T-helper 1 cell treated with Interleukin-12 subunit alpha and Interleukin-12 subunit beta and Interleukin-4 antibody, amounts not matched to agents 30 ng/mL and 1 ng/mL, for 36 hours (primary cell): ENCODE measurements at regions not wholly inside any gene's neighbourhood (a gene's known extent, or its start where the extent isn't known, plus 50 kb on each side); places are given as distances from the start of the nearest gene placed in this dataset.
"Not testable (repeated sequence)": the region's sequence is repeated elsewhere in the genome, so short reads cannot be mapped to it uniquely, and the experiment has no call there.

Experiments
- intact Hi-C: fragments of 100-400 bp; cut with micrococcal nuclease; formaldehyde crosslinking; loops from one replicate; pipeline ENCODE4 v1.15.1; 2024

DNA sequence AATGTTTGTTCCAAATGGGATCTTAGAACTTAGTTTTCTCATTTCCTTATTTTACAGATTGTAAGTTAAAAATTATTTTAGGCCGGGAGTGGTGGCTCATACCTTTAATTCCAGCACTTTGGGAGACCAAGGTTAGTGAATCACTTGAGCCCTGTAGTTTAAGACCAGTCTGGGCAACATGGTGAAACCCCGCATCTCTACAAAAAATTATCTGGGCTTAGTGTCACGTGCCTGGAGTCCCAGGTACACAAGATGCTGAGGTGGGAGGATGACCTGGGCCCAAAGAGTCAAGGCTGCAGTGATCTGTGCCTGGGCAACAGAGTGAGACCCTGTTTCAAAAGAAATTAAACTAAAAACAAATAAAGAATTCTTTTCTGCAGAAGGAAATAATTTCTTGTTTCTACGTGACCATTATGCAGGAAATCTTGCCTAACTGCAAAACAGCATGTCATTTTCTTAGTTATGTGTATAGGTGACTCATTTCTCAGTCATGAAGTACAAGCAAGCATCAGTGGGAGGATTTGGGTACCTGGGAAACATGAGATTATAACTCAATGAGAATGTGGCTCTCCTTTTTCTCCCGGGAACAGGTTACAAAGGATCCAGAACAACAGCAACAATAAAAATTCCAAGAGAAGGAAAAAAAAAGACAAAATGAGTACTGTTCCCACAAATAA is 375.1 kb upstream of the ST8SIA4 start:
- intact Hi-C loops: no loop called here

DNA sequence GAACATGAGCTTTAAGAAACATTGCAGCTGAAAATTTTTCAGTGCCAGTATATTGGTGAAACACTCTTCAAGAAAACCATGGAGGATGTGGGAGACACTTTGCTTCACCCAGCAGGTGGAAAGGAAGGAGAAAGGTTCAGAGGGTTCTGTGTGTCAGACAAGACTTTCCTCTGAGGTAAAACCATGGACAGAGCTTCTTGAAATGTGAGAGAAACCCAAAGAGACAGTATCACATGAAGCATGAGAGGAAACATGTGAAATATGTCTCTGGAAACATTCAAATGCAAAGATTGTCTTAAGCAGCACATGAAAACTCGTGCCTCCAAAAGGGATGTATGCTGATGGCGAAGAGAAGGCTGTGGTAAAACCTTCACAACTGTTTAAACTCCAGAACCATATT is 368.9 kb upstream of the ST8SIA4 start:
- intact Hi-C loops: no loop called here

GRCh38 chr5:101271416-101271815 is 368.3 kb upstream of the ST8SIA4 start:
- intact Hi-C loops: no loop called here

- intact Hi-C loops: no loop called here
Measured at GRCh38 chr5:101260857-101261256, 357.8 kb upstream of the ST8SIA4 start.

DNA sequence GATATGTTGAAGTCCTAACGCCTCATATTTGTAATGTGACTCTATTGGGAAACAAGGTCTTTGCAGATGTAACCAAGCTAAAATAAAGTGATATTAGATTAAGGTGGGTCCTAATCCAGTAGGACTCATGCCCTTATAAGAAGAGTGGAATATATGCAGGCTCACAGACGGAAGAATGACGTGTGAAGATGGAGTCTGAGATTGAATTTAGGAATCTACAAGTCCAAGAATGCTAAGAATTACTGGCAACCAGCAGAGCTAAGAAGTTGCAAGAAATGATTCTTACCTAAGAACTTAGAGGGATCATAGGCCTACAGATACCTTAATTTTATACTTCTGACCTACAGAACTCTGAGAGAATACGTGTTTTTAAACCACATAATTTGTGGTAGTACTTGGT is 350.0 kb upstream of the ST8SIA4 start:
- intact Hi-C loops: no loop called here

GRCh38 chr5:101244621-101245020 is 341.5 kb upstream of the ST8SIA4 start:
- intact Hi-C loops: no loop called here

GRCh38 chr5:101212942-101213514 is 309.9 kb upstream of the ST8SIA4 start:
- intact Hi-C loops: no loop called here

DNA sequence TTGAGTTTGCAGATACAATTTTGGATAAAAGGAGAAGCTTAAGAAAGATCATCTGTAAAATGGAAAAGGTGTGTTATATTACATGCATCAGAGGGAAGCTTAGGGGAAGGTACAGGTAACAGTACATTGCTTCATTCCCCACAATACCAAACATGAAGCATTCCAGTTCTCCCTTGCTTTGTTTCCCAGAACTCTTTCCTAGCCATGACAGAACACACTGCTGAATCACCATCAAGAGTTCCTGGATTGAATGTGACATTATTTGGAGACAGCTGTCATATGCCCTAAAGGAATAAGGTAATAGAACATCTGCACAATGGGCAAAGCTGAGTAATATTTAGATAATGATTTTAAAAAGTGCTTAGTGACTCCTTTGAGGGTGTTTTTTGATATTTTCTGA is 303.5 kb upstream of the ST8SIA4 start:
- intact Hi-C loops: no loop called here

DNA sequence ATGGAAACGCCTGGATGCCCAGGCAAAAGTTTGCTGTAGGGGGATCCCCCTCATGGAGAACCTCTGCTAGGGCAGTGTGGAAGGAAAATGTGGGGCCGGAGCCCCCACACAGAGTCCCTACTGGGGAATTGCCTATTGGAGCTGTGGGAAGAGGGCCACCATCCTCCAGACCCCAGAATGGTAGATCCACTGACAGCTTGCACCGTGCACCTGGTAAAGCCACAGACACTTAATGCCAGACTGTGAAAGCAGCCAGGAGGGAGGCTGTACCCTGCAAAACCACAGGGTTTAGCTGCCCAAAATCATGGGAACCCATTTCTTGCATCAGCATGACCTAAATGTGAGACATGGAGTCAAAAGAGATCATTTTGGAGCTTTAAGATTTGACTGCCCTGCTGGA is 302.0 kb upstream of the ST8SIA4 start:
- intact Hi-C loops: not testable (repeated sequence)

DNA sequence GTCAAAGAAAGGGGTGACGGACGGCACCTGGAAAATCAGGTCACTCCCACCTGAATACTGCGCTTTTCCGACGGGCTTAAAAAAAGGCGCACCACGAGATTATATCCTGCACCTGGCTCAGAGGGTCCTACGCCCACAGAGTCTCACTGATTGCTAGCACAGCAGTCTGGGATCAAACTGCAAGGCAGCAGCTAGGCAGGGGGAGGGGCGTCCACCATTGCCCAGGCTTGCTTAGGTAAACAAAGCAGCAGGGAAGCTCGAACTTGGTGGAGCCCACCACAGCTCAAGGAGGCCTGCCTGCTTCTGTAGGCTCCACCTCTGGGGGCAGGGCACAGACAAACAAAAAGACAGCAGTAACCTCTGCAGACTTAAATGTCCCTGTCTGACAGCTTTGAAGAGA is 277.3 kb upstream of the ST8SIA4 start:
- intact Hi-C loops: not testable (repeated sequence)

- intact Hi-C loops: no loop called here
Measured at GRCh38 chr5:101176605-101177004, 273.5 kb upstream of the ST8SIA4 start.

GRCh38 chr5:101174981-101175380 is 271.9 kb upstream of the ST8SIA4 start:
- intact Hi-C loops: no loop called here

DNA sequence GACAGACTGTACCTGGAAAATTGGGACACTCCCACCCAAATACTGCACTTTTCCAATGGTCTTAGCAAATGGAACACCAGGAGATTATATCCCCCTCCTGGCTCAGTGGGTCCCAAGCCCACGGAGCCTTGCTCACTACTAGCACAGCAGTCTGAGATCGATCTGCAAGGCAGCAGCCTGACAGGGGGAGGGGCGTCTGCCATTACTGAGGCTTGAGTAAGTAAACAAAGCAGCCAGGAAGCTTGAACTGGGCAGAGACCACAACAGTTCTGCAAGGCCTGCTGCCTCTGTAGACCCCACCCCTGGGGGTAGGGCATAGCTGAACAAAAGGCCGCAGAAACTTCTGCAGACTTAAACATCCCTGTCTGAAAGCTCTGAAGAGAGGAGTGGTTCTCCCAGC is 260.0 kb upstream of the ST8SIA4 start:
- intact Hi-C loops: no loop called here

DNA sequence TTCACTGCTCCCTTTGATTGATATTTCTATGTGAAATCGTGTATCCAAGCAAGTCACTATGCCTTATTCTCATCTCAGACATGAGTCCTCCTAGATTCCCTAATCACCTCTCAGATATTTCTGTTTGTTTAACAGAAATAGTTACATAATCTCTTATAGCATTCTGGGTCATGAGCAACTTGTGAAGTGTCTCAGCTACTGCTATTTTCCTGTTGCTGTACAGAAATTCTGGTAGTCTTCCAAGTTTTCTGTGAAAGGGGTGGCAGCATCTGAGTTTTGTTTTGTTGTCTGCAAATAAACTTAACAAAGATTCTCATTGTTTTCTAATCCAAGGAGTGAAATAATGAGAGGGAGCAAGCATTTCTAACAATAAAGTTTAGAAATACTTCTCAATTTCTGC is 256.9 kb upstream of the ST8SIA4 start:
- intact Hi-C loops: no loop called here

GRCh38 chr5:101159006-101159405 is 255.9 kb upstream of the ST8SIA4 start:
- intact Hi-C loops: loop anchor here (5.0 kb wide), 1 partner anchor 33 kb away; no protein-coding TSS in a partner anchor

DNA sequence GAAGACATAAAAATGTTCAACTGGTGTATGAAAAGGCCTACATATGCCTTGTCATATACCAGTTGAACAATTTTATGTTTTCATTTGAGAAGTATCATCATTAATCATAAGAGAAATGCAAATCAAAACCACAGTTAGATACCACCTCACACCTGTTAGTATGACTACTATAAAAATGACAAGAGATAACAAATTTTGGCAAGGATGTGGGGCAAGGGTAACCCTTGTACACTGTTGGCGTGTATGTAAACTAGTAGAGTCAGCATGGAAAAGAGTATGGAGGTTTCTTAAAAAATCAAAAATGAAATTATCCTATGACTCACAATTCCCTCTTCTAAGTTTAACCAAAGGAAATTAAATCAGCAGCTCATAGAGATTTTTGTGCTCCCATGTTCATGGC is 250.4 kb upstream of the ST8SIA4 start:
- intact Hi-C loops: no loop called here

DNA sequence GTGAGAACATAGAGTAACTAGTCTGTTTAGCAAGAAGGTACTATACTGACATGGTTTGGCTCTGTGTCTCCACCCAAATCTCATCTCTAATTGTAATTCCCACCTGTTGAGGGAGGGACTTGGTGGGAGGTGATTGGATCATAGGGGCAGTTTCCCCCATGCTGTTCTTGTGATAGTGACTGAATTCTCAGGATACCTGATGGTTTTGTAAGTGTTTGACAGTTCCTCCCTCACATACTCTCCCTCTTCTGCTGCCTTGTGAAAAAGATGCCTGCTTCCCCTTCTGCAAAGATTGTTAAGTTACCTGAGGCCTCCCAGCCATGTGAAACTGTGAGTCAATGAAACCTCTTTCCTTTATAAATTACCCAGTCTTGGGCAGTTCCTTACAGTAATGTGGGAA is 240.4 kb upstream of the ST8SIA4 start:
- intact Hi-C loops: no loop called here

DNA sequence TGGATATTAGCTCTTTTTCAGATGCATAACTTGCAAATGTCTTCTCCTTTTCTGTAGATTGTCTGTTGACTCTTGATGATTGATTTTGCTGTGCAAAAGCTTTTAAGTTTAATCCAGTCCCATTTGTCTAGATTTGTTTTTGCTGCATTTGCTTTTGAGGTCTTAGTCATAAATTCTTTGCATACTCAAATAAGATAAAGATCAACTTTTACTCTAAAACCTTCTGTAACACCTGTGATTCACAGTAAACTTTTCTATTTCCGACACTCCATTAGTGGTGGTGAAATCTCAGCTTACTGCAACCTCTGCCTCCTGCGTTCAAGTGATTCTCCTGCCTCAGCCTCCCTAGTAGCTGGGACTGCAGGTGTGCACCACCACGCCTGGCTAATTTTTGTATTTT is 239.0 kb upstream of the ST8SIA4 start:
- intact Hi-C loops: no loop called here

DNA sequence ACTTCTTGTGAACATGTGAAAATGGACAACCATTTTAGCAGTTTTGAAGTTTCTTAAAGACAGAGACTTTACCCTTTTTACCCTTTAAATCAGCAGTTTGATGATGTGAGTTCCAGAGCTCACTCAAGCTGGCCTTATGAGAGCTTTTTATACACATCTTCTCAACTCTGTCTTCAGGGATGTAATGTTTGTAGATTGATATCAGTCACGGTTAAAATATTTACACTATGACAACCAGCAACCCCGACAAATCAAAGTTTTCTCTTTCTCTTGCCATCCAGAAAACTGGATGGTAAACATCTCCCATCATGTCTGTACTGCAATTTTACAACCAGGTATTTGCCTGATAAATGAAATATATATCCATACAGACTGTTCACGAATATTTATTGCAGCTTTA is 233.4 kb upstream of the ST8SIA4 start:
- intact Hi-C loops: no loop called here

DNA sequence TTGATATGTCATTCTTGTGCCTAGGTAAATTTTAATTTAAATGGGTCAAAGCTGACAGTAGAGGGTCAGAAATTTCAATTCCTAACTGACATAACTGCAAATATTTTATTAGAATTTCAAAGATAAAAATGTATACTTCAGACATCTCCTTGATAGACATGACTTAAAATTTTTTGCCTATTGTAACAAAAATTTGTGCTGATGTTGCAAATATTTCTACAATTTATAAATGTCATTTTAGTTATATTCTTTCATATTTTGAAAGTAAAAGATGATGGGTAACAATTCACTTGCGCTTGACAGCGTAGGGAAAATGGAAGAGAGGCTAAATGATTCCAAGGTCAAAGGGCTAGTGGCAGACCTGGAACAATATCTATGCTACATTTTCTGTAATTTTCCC is 220.3 kb upstream of the ST8SIA4 start:
- intact Hi-C loops: no loop called here

GRCh38 chr5:101112645-101113044 is 209.6 kb upstream of the ST8SIA4 start:
- intact Hi-C loops: no loop called here

DNA sequence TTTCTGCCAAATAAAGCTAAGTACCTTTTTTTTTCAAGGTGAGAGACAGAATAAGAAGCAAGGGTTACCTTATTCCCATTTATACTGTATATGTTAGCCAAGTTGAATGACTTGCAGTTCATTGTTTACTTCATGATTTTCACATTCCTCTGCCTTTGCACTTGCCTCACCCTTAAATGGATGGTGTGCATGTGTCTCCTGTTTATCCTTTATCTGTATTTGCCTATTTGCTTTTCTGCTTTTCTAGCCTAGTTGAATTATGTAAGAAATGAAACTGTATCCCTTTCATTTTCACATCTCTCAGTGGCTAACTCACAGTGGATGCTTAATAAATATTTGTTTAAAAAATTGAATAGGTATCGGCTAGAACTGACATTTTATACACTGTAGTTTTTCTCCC is 200.8 kb upstream of the ST8SIA4 start:
- intact Hi-C loops: no loop called here

- intact Hi-C loops: no loop called here
Measured at GRCh38 chr5:101102506-101102905, 199.4 kb upstream of the ST8SIA4 start.
